Fibroblast of pulmonary artery (primary cell): ENCODE measurements at regions not wholly inside any gene's neighbourhood (a gene's known extent, or its start where the extent isn't known, plus 50 kb on each side); places are given as distances from the start of the nearest gene placed in this dataset.

Experiments used
- DNase-seq: peaks from one replicate; pipeline ENCODE4 v3.0.0-alpha.2; 2010; ENCODE audit warnings: low read depth
- H3K4me3 ChIP-seq: replicated peaks from 2 replicates; pipeline ENCODE4 v1.5.1; 2011; ENCODE audit warnings: low read depth, mild to moderate bottlenecking, control low read depth, low read length, moderate library complexity
- TF ChIP-seq, protein P1 (sequence below): IDR thresholded peaks from 2 replicates; pipeline ENCODE4 v1.5.1; 2011; ENCODE audit warnings: mild to moderate bottlenecking, control low read depth, low read length, inconsistent platforms; ENCODE audit errors: missing control alignments

DNA sequence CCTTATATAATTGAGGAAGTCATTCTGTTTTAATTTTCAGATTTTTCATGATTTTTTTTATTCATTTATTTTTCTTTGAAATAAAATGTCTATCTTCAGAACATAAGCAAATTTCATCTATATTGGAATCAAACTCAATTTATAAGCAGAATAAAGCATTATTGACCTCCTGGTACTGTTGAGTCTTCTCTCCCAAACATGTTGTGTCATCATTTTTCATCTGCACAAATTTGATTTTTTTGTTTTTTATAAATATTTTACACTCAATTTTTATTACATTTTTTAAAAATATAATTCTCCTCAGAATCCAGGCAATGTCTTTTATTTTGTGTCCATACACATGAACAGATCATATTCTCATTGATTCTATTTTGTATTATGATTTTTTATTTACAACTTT lies 2363.9 kb downstream of the TP53TG3F start:
- H3K4me3 ChIP-seq = no peak overlapping the region
- no peak for DNase-seq
- TF ChIP-seq, protein P1, sequence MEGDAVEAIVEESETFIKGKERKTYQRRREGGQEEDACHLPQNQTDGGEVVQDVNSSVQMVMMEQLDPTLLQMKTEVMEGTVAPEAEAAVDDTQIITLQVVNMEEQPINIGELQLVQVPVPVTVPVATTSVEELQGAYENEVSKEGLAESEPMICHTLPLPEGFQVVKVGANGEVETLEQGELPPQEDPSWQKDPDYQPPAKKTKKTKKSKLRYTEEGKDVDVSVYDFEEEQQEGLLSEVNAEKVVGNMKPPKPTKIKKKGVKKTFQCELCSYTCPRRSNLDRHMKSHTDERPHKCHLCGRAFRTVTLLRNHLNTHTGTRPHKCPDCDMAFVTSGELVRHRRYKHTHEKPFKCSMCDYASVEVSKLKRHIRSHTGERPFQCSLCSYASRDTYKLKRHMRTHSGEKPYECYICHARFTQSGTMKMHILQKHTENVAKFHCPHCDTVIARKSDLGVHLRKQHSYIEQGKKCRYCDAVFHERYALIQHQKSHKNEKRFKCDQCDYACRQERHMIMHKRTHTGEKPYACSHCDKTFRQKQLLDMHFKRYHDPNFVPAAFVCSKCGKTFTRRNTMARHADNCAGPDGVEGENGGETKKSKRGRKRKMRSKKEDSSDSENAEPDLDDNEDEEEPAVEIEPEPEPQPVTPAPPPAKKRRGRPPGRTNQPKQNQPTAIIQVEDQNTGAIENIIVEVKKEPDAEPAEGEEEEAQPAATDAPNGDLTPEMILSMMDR = no peak

DNA sequence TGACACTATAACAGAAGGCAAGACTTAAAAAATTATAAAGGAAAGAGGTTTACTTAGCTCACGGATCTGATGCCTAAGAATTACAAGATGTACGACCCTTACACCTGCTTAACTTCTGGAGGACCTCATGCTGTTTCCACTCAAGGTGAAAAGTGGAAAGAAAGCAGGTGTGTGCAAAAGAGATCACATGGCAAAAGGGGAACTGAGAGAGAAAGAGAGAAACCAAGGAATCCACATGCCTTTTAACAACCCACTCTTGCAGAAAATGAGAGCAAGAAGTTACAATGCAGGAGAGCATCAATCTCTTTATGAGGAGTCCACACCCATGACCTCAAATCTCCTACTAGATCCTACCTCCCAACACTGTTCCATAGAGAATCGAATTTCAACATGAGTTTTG lies 2382.2 kb downstream of the TP53TG3F start:
- H3K4me3 ChIP-seq = no peak overlapping the region
- no peak for DNase-seq
- TF ChIP-seq, protein P1 = no peak

DNA sequence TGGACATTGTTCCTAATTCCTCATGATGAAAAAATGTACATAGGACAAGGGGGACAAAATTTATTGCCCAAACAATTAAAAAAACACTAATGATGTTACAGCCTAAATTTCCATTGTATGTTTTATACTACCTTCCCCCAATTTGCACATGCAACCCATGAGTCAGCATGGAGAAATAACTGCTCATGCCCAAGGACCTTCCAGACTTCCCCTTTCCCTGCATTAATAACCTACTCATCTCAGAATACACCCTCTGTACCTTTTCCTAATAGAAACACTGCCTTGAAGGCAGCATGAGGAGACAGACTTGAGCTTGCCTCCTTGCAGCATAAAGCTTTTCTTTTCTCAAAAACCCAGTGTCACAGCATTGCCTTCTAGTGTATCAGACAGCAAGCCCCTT lies 2402.8 kb downstream of the TP53TG3F start:
- H3K4me3 ChIP-seq = no peak overlapping the region
- DNase-seq = no peak
- TF ChIP-seq, protein P1 = no peak

DNA sequence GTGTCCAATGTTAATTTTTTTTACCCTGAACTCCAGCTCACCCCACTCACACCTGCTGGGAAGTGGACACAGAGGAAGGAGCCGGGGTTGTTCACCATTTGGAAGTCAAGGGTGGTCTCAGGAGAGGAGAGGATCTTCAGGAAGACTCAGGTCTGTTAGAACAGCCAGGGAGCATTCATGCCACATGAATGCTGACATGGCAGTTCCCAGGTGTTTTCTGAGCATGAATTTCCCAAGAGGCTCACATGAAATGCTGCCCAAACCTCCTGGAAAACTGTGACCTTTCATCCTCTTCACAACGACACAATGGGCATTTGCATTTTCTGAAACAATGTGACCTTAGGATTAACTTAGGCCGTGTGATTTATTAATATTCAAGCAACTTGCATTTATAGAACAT lies 2409.2 kb downstream of the TP53TG3F start:
- TF ChIP-seq, protein P1 = no peak
- no peak for DNase-seq
- H3K4me3 ChIP-seq = no peak overlapping the region

DNA sequence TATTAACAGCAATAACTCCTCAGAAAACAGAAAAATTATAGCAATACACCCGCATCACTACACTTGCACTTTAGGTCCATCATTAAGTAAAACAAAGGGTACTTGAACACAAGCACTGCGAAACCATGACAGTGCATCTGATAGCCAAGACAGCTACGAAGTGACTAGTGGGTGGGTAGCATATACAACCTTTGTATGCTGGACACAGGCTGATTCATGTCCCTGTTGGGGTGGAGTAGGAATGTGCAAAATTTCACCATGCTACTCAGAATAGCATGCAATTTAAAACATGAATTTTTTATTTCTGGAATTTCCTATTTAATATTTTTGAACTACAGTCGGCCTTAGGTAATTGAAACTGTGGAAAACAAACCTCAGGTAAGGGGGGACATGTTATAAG lies 2414.1 kb downstream of the TP53TG3F start:
- no peak overlapping the region for H3K4me3 ChIP-seq
- TF ChIP-seq, protein P1 = no peak
- no peak for DNase-seq

DNA sequence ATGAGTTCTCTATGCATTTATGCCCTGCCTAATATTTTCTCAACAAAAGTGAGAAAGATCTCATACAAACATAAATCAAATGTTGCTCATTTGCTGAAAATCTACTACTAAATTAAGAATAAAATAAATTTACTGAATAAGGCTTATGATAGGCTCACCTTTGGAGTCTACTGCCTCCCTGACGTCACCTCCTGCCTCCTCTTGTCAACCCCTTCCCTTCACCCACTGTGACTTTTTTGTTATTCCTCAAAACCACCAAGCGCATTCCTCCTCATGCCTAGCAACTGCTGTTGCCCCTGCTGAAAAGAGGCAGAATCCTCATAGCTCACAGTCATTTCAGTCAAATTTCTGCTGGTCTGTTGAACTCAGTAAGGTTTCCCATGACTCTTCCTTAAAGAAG lies 2422.2 kb downstream of the TP53TG3F start:
- H3K4me3 ChIP-seq = no peak overlapping the region
- no peak for DNase-seq
- TF ChIP-seq, protein P1 = no peak

DNA sequence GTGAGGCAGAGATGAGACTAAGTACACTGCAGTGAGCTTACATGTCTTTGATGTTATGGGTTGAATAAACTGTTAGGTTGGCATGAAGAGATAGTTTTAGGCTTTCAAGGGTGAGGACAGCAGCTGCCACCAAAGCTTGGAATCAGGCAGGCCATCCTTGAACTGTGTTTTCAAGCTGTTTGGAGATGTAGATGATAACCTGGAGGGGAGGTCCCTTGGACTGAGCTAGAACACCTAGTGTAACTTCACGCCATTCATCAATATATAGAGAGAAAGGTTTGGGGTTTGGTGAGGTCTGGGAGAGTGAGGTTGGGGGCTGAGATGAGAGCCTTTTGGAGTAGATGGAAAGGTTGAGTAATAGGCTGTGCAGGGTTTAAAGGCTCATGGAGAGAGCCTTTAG lies 2447.0 kb downstream of the TP53TG3F start:
- TF ChIP-seq, protein P1 = no peak
- no peak overlapping the region for H3K4me3 ChIP-seq
- DNase-seq = no peak
